OCI-LY7 (cell line): ENCODE measurements at regions not wholly inside any gene's neighbourhood (a gene's known extent, or its start where the extent isn't known, plus 50 kb on each side); places are given as distances from the start of the nearest gene placed in this dataset.

Experiments used
- BruUV-seq: library from RNA; stranded (reverse); fragments of 400-500 nt; replicated peaks from 2 replicates; lab custom pipeline; 2021; lab: Mats Ljungman, UMichigan
- CTCF ChIA-PET: fragments of 300-600 bp; sonication (Branson Sonifier 250); formaldehyde crosslinking; loops from one replicate; lab custom pipeline; 2022; ENCODE audit warnings: antibody characterized with exemption; ENCODE audit not compliant: unreplicated experiment; lab: Charles Lee
- POLR2A ChIA-PET: fragments of 300-600 bp; sonication (Branson Sonifier 250); formaldehyde crosslinking; loops from one replicate; lab custom pipeline; 2022; ENCODE audit warnings: antibody characterized with exemption; lab: Charles Lee
- DNase-seq: peaks from one replicate; pipeline ENCODE4 v3.0.0-alpha.2; 2015; ENCODE audit warnings: low spot score
- H2AFZ ChIP-seq: fragments of 200-600 bp; sonication (generic), shearing (Covaris generic); 2 replicates; pipeline ENCODE4 v1.6.1; 2014; ENCODE audit warnings: mild to moderate bottlenecking, antibody characterized with exemption, low read length, moderate library complexity
- H3K27ac ChIP-seq: fragments of 200-600 bp; sonication (generic); 2 replicates; pipeline ENCODE4 v1.5.1; 2014; ENCODE audit warnings: mixed run types, low read depth, mild to moderate bottlenecking, moderate library complexity, low read length, inconsistent platforms; ENCODE audit not compliant: poor library complexity, severe bottlenecking
- H3K36me3 ChIP-seq: fragments of 200-600 bp; sonication (generic); 2 replicates; pipeline ENCODE4 v1.6.1; 2014; ENCODE audit warnings: mild to moderate bottlenecking, antibody characterized with exemption, low read length, moderate library complexity, mixed read lengths; ENCODE audit not compliant: insufficient read depth
- H3K4me1 ChIP-seq: fragments of 200-600 bp; sonication (generic); 2 replicates; pipeline ENCODE4 v1.5.1; 2014; ENCODE audit warnings: mild to moderate bottlenecking, low read length; ENCODE audit not compliant: insufficient read depth, poor library complexity, severe bottlenecking
- H3K4me2 ChIP-seq: fragments of 200-600 bp; sonication (generic); 2 replicates; pipeline ENCODE4 v1.6.1; 2014; ENCODE audit warnings: mild to moderate bottlenecking, low read length
- H3K4me3 ChIP-seq: fragments of 200-600 bp; sonication (generic); 2 replicates; pipeline ENCODE4 v1.5.1; 2014; ENCODE audit warnings: mild to moderate bottlenecking, low read depth, low read length; ENCODE audit not compliant: poor library complexity, severe bottlenecking
- H3K79me2 ChIP-seq: fragments of 200-600 bp; sonication (generic); 2 replicates; pipeline ENCODE4 v1.6.1; 2016; ENCODE audit warnings: low read depth, mild to moderate bottlenecking, low read length, moderate library complexity, mixed read lengths; ENCODE audit not compliant: insufficient read depth
- H3K9me2 ChIP-seq: fragments of 200-600 bp; sonication (generic); 2 replicates; pipeline ENCODE4 v1.6.1; 2016; ENCODE audit warnings: mild to moderate bottlenecking, low read length, mixed read lengths; ENCODE audit not compliant: insufficient read depth
- H3K9me3 ChIP-seq: fragments of 200-600 bp; sonication (generic); 2 replicates; pipeline ENCODE4 v1.6.1; 2014; ENCODE audit warnings: mild to moderate bottlenecking, mixed run types, low read length, mixed read lengths
- H4K20me1 ChIP-seq: fragments of 200-600 bp; sonication (generic); 2 replicates; pipeline ENCODE4 v1.6.1; 2014; ENCODE audit warnings: mild to moderate bottlenecking, antibody characterized with exemption, low read length, moderate library complexity, mixed read lengths; ENCODE audit not compliant: insufficient read depth
- CTCF ChIP-seq: fragments of 200-600 bp; sonication (generic); conservative IDR thresholded peaks from 2 replicates; pipeline ENCODE4 v1.5.1; 2014; ENCODE audit warnings: mild to moderate bottlenecking, antibody characterized with exemption, low read length, moderate library complexity, mixed read lengths
- EZH2phosphoT487 ChIP-seq: fragments of 200-600 bp; sonication (generic); IDR thresholded peaks from 2 replicates; pipeline ENCODE4 v1.6.1; 2018; ENCODE audit warnings: low read depth, borderline replicate concordance, mild to moderate bottlenecking, mixed run types, antibody characterized with exemption, low read length, moderate library complexity, mixed read lengths
- intact Hi-C: fragments of 100-400 bp; cut with micrococcal nuclease; formaldehyde crosslinking; loops from one replicate; pipeline ENCODE4 v1.10.0; 2022; ENCODE audit not compliant: unreplicated experiment

DNA sequence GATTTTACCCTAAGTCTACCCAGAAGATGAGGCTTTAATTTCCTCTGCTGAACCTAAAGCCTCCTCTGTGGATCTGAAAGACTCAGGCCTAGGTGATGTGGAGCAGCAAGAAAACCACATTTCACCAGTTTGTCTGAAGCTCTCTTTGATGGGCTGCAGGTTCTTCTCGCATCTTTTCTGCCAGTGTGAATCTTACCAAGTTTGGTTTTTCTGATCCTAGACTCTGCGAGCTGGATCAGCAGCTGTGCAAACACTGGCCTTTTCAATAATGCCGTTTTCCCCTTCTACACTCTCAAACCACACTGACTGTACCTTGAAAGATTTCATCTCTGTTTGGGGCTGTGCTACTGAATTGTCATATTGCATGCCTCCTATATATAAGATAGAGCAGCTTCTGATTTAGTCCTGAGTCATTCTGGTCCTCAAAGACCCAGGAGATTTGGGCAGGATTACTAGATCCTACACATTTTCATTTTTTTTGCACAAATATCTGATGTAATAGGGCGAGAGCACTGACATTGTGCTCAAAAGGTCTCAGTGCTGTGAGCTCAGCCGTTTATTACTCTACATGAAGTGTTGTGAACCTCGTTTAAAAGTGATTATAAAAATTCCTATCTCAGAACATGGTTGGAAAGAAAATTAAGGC, 133.6 kb upstream of the FAM9C start:
- no peak overlapping the region for H2AFZ ChIP-seq
- no peaks in the 10 kb centered on the region for H3K9me3 ChIP-seq
- no TSS peak for BruUV-seq
- H4K20me1 ChIP-seq = no peaks in the 10 kb centered on the region
- no peaks in the 10 kb centered on the region for H3K9me2 ChIP-seq
- no peaks in the 10 kb centered on the region for H3K36me3 ChIP-seq
- ChIA-PET CTCF (no interaction called here), POLR2A (interaction anchor here (0.9 kb wide), 1 partner anchor 10 kb away, joined by 3 read pairs; no protein-coding TSS in a partner anchor)
- intact Hi-C loops = no loop called here
- H3K79me2 ChIP-seq = no peaks in the 10 kb centered on the region
- no peak overlapping the region for H3K4me2 ChIP-seq
- no peak overlapping the region for H3K4me3 ChIP-seq
- no peak for DNase-seq
- H3K27ac ChIP-seq = no peak overlapping the region
- TF ChIP-seq CTCF = no peak
- no peak for TF ChIP-seq EZH2phosphoT487
- no peaks in the 10 kb centered on the region for H3K4me1 ChIP-seq

DNA sequence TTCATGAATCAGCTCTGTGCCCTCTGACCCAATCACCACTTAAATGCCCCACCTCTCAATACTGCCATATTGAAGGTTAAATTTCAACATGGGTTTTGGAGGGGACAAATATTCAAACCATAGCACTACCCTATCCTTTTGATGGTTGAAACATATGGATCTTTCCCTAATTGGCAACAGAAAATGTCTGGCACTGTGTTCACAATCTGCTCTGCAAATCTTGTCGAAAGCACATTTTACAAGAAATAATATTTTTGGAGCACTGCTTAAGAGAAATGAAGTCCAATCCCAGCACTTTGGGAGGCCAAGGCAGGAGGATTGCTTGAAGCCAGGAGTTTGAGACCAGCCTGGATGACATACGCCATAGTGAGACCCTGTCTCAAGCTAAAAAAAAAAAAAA, 130.6 kb upstream of the FAM9C start:
- Histone ChIP-seq H3K36me3 (no peaks in the 10 kb centered on the region), H3K27ac (no peak overlapping the region), H3K4me3 (no peak overlapping the region), H3K4me2 (no peak overlapping the region), H3K79me2 (no peaks in the 10 kb centered on the region), H4K20me1 (no peaks in the 10 kb centered on the region), H3K9me2 (no peaks in the 10 kb centered on the region), H3K9me3 (no peaks in the 10 kb centered on the region), H3K4me1 (no peaks in the 10 kb centered on the region), H2AFZ (no peak overlapping the region)
- POLR2A ChIA-PET = interaction anchor here (0.6 to 1.3 kb wide), 3 partner anchors 11 to 122 kb away, joined by 3 to 4 read pairs (median 4); no protein-coding TSS in a partner anchor
- intact Hi-C loops = no loop called here
- DNase-seq = no peak
- no TSS peak for BruUV-seq
- no peak for TF ChIP-seq EZH2phosphoT487
- TF ChIP-seq CTCF = no peak
- CTCF ChIA-PET = no interaction called here

DNA sequence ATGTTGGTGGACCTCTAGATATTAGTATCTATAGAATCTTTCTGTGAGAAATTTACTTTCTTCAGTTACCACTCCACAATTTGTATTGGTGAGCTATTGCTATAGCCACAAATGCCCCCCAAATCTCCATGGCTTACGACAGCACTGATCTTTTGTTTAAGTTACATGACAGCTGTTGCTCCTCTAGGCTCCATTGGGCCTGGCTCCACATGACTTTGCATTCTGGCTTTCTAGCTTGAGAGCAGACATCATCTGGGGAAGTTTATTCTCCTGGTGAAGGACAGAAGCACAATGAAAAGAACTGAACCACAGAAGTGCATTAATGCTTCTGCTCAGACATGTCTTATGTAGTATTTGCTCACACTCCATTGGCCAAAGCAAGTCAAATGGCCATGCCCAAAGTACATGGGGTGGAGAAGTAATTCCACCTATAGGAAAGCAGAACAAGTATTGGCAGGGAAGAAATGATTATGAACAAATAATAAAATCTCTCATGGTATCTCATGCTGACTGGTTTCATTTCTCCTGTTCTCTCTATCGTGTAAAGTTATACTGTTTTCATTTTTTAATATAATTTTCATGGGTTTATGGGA, 126.6 kb upstream of the FAM9C start:
- no TSS peak for BruUV-seq
- Histone ChIP-seq H3K9me3 (no peaks in the 10 kb centered on the region), H3K36me3 (no peaks in the 10 kb centered on the region), H2AFZ (no peak overlapping the region), H3K79me2 (no peaks in the 10 kb centered on the region), H3K9me2 (no peaks in the 10 kb centered on the region), H3K4me2 (no peak overlapping the region), H3K27ac (no peak overlapping the region), H4K20me1 (no peaks in the 10 kb centered on the region), H3K4me1 (no peaks in the 10 kb centered on the region), H3K4me3 (no peak overlapping the region)
- TF ChIP-seq EZH2phosphoT487 = no peak
- TF ChIP-seq CTCF = no peak
- ChIA-PET CTCF (no interaction called here), POLR2A (no interaction called here)
- DNase-seq = no peak
- intact Hi-C loops = no loop called here
